Pancreas (tissue), 10 donors: ENCODE measurements at regions not wholly inside any gene's neighbourhood (a gene's known extent, or its start where the extent isn't known, plus 50 kb on each side); places are given as distances from the start of the nearest gene placed in this dataset.
A peak's percentile ranks its signal among the peaks of the same experiment; 100 is the strongest.

Experiments
- ATAC-seq, 4 donors: fragments of 200-7000 bp; cut with Tn5 transposase; one replicate each; pipeline versions ENCODE4 v1.8.0 to v1.9.1; 2020; ENCODE audit warnings: mild to moderate bottlenecking in 4 of 4, moderate library complexity in 4 of 4
- DNase-seq, 6 donors: peaks; one replicate each; pipeline ENCODE4 v3.0.0-alpha.2; 2020
- FAIRE-seq: peaks from 2 replicates; lab custom pipeline; 2012; peaks lifted over from hg19 to GRCh38; lab: Jason Lieb, UNC
- H3K27ac ChIP-seq, 4 donors: fragments of 200-600 bp; sonication (generic); 1 replicate in 3 of 4; 2 replicates in 1 of 4; pipeline versions ENCODE4 v1.5.0 to v1.8.0; 2020
- H3K27me3 ChIP-seq, 4 donors: fragments of 200-600 bp; one replicate each; pipeline ENCODE4 v1.8.0; 2021
- H3K36me3 ChIP-seq, 3 donors: fragments of 200-600 bp; sonication (generic) in 1 of 3; one replicate each; pipeline versions ENCODE4 v1.5.0 to v1.8.0; 2020 to 2021
- H3K4me1 ChIP-seq, 3 donors: fragments of 200-600 bp; one replicate each; pipeline ENCODE4 v1.8.0; 2021
- H3K4me3 ChIP-seq, 4 donors: fragments of 200-600 bp; sonication (generic) in 2 of 4; one replicate each; pipeline versions ENCODE4 v1.5.0 to v1.8.0; 2020 to 2021
- H3K9me3 ChIP-seq, 4 donors: fragments of 200-600 bp; one replicate each; pipeline ENCODE4 v1.8.0; 2021
- CTCF ChIP-seq, 4 donors: fragments of 200-600 bp; sonication (generic) in 3 of 4; IDR thresholded peaks; one replicate each; pipeline versions ENCODE4 v1.5.0 to v1.8.0; 2021; ENCODE audit warnings: antibody characterized with exemption in 4 of 4
- WGBS, 2 donors: extraction: QIAGEN DNeasy Blood & Tissue Kit; methylation state at CpG; one replicate each; pipeline ENCODE4 v1.1.7; 2013; 5-methylcytosine and 5-hydroxymethylcytosine counted together
- intact Hi-C, 3 donors: fragments of 100-400 bp; cut with DNase I; formaldehyde crosslinking; loops; one replicate each; pipeline versions ENCODE4 v1.11.1 to v1.14.2; 2022
- donor health status: healthy with polysubstance abuse.
- donor health status: DM: no; HTN: no; CAD: no; lungs with moderate emphysema.
- donor health status: DM: no; HTN: no; CAD: no.
- donor health status: control.
- donor health status: control.
- donor health status: Bipolar disorder and iron deficiency.
- donor health status: DM: yes; HTN: yes; CAD: no.
- donor health status: DM: no; HTN: no; CAD: no.
- donor health status: DM: no; HTN: no; CAD: no.
- donor health status: DM: yes; HTN: yes; CAD: no.

GRCh38 chr5:110055302-110055701 lies 365.6 kb downstream of the MAN2A1 start:
- no peaks in the 10 kb centered on the region for H3K4me1 ChIP-seq
- 66 to 68% methylated on average over 2 of the region's 2 CpGs for WGBS, 2 donors
- H3K36me3 ChIP-seq, result no peaks in the 10 kb centered on the region
- no peak for FAIRE-seq
- no peak for TF ChIP-seq CTCF (IDR thresholded peaks at IDR 0.05)
- no peak overlapping the region for H3K27ac ChIP-seq
- no peak for ATAC-seq
- H3K4me3 ChIP-seq, result no peak overlapping the region
- H3K27me3 ChIP-seq, result no peaks in the 10 kb centered on the region
- no peak for DNase-seq
- intact Hi-C loops, result no loop called here
- no peaks in the 10 kb centered on the region for H3K9me3 ChIP-seq

- Histone ChIP-seq H3K27ac (no peak overlapping the region), H3K27me3 (no peaks in the 10 kb centered on the region), H3K36me3 (no peaks in the 10 kb centered on the region), H3K9me3 (no peaks in the 10 kb centered on the region), H3K4me1 (no peaks in the 10 kb centered on the region), H3K4me3 (no peak overlapping the region)
- ATAC-seq, result no peak
- no peak for FAIRE-seq
- DNase-seq, result no peak
- no peak for TF ChIP-seq CTCF (IDR thresholded peaks at IDR 0.05)
- 66 to 72% methylated on average over 2 of the region's 2 CpGs for WGBS, 2 donors
- intact Hi-C loops, result no loop called here
Measured at GRCh38 chr5:110056580-110057114, 366.9 kb downstream of the MAN2A1 start.

GRCh38 chr5:110058175-110058574 lies 368.4 kb downstream of the MAN2A1 start:
- intact Hi-C loops, result no loop called here
- Histone ChIP-seq H3K27me3 (no peaks in the 10 kb centered on the region), H3K4me3 (no peak overlapping the region), H3K4me1 (no peaks in the 10 kb centered on the region), H3K9me3 (no peaks in the 10 kb centered on the region), H3K27ac (no peak overlapping the region), H3K36me3 (no peaks in the 10 kb centered on the region)
- DNase-seq, result peak in 2 of 6 donors; percentile 11 to 29
- ATAC-seq, result peak in 3 of 4 donors; percentile 32 to 62 (median 49)
- no peak for TF ChIP-seq CTCF (IDR thresholded peaks at IDR 0.05)
- no peak for FAIRE-seq
- WGBS, 2 donors, result 40 to 48% methylated on average over 4 of the region's 4 CpGs

GRCh38 chr5:110062246-110062645 lies 372.5 kb downstream of the MAN2A1 start:
- 61 to 63% methylated on average over 1 of the region's 1 CpG for WGBS, 2 donors
- H3K9me3 ChIP-seq, result no peaks in the 10 kb centered on the region
- H3K4me3 ChIP-seq, result no peak overlapping the region
- no peaks in the 10 kb centered on the region for H3K27me3 ChIP-seq
- no peak overlapping the region for H3K27ac ChIP-seq
- intact Hi-C loops, result no loop called here
- no peaks in the 10 kb centered on the region for H3K36me3 ChIP-seq
- no peaks in the 10 kb centered on the region for H3K4me1 ChIP-seq
- ATAC-seq (no peak), DNase-seq (no peak), FAIRE-seq (peak; percentile 63)
- TF ChIP-seq CTCF (IDR thresholded peaks at IDR 0.05), result no peak

- no peaks in the 10 kb centered on the region for H3K9me3 ChIP-seq
- no peak overlapping the region for H3K4me3 ChIP-seq
- no peak for TF ChIP-seq CTCF (IDR thresholded peaks at IDR 0.05)
- intact Hi-C loops, result no loop called here
- WGBS, 2 donors, result 63 to 64% methylated on average over 7 of the region's 7 CpGs
- no peaks in the 10 kb centered on the region for H3K4me1 ChIP-seq
- no peaks in the 10 kb centered on the region for H3K36me3 ChIP-seq
- FAIRE-seq (no peak), DNase-seq (no peak), ATAC-seq (no peak)
- no peak overlapping the region for H3K27ac ChIP-seq
- no peaks in the 10 kb centered on the region for H3K27me3 ChIP-seq
Measured at GRCh38 chr5:110063640-110064602, 374.2 kb downstream of the MAN2A1 start.
